HG02884 (cell line): ENCODE measurements at regions not wholly inside any gene's neighbourhood (a gene's known extent, or its start where the extent isn't known, plus 50 kb on each side); places are given as distances from the start of the nearest gene placed in this dataset.
"Not testable (repeated sequence)": the region's sequence is repeated elsewhere in the genome, so short reads cannot be mapped to it uniquely, and the experiment has no call there.

Source experiments
- ATAC-seq: cut with Tn5 transposase; IDR thresholded peaks from one replicate; pipeline ENCODE4 v1.9.1; 2021; ENCODE audit warnings: mild to moderate bottlenecking, moderate library complexity; ENCODE audit not compliant: unreplicated experiment

DNA sequence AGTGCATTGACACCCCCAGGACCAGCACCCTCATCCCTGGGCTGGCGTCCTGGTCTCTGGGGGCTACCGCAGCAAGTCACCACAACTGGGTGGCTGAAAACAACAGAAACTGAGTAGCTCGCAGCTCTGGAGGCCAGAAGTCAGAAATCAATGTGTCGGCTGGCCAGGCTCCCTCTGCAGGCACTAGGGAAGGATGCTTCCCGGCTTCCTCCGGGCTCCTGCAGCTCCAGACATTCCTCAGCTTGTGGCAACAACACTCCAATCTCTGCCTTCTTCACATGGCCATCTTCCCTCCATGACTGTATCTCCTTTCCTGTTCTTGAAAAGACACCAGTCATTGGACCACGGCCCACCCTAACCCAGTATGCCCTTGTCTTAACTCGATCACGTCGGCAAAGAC is 224.2 kb downstream of the NPHP4 start:
- no peak for ATAC-seq

DNA sequence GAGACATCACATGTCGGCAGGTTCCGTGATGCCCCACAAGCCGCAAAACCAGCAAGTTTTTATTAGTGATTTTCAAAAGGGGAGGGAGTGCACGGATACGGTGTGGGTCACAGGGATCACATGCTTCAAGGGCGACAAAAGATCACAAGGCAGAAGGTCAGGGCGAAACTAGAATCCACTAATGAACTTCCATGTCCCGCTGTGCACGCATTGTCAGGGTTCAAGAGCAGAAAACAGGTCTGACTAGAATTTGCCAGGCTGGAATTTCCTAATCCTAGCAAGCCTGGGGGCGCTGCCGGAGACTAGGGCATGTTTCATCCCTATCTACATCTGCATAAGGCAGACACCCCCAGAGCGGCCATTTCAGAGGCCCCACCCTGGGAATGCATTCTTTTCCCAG is 225.2 kb downstream of the NPHP4 start:
- not testable (repeated sequence) for ATAC-seq

GRCh38 chr1:5765997-5766913 is 226.0 kb downstream of the NPHP4 start:
- no peak for ATAC-seq

DNA sequence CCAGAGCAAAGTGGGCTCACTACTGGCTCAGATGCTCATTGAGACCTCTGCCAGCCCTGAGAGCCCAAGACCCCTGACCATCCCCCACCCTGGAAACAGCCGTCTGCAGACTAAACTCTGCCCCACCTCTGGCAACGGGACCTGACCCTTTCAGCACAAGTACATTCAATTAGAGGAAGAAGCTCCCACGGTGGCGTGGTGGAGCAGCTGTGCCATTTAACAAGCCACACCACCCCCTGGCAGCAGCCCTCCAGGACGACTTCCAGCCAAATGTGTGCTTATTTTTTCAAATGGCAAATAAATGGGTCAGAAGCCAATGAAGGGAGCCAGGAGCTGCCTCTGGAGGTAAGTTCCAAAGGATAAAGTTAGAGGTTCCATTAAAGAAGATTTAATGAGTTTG is 226.7 kb downstream of the NPHP4 start:
- ATAC-seq = no peak

DNA sequence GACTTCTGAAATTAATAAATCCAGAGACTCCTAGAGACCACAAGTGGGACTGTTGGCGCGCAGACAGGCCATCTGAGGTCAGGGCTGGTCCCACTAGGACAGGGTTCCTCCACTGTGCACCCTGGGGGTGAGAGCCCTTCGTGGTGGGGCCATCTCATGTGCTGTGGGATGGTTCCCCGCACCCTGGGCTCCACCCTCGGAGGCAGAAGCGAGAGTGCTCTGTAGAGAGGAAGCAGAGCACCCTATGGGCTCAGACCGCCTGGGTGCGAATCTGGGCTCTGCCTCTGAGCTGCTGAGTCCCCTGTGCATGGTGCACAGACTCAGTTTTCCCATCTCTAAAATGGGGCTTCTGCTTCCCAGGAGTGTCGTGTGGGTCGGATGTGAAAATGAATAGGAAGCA is 227.3 kb downstream of the NPHP4 start:
- ATAC-seq = no peak

- no peak for ATAC-seq
Observed at GRCh38 chr1:5764464-5764863, 227.8 kb downstream of the NPHP4 start.

GRCh38 chr1:5763696-5764370 is 228.4 kb downstream of the NPHP4 start:
- no peak for ATAC-seq

DNA sequence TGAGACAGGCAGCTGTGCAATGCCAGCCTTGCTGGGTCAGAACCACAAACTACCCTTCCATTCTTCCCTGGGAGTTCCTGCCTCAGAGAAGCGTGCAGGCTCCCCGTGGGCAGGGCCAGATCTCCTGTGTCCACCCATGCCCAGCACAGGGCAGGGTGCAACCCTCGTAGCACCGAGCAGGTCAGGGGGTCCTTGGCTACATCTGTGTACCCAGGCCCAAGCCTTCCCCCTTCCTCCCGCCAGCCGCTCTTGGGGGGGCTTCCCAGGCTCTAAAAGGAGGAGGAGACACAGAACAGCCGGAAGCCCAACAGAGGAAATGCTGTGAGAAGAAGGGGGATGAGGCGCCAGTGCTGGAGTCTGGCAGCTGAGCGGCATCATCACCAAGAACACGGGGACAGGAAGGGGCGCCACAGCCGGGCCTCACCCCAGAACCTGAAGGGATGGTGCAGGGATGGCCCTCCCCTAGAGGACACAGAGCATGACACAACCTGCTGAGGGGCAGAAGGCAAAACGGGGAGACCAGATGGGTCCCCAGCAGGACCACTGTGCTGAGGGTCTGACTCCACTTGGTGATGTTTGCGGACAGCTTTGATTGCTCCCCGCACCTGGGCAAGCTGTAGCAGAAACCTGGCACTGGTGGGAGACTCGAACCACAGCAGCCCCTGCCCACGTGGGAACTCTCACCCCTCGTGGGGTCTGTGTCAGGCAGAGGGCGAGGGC is 233.2 kb downstream of the NPHP4 start:
- ATAC-seq = no peak

GRCh38 chr1:5758000-5758858 is 234.0 kb downstream of the NPHP4 start:
- ATAC-seq = no peak

DNA sequence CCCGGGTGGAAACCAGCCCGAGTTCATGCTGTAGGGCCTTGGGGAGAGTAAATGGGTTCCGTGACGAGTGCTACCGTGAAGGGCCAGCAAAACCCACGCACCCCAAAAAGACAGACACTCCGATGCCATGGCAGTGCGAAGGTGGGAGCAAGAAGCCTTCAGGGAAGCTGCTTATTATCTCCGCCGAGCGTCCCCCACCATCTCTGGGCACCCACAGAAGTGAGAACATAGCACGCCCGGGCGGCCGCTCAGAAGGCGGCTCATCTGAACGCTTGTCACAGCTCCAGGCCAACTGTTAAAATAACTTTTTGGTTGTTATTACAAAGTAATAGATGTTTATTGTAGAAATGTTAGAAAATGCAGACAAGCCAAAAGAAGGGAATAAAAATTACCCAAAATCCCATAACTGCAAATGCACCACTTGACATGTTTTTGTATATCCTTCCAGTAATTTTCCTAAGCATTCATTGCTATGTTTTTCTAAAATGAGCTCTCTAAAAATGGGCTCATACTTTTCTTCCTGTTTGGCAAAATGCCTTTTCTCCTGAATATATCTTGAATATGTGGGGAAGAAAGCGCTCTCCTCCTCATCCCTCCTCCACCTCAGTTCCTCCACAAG is 234.9 kb downstream of the NPHP4 start:
- no peak for ATAC-seq

DNA sequence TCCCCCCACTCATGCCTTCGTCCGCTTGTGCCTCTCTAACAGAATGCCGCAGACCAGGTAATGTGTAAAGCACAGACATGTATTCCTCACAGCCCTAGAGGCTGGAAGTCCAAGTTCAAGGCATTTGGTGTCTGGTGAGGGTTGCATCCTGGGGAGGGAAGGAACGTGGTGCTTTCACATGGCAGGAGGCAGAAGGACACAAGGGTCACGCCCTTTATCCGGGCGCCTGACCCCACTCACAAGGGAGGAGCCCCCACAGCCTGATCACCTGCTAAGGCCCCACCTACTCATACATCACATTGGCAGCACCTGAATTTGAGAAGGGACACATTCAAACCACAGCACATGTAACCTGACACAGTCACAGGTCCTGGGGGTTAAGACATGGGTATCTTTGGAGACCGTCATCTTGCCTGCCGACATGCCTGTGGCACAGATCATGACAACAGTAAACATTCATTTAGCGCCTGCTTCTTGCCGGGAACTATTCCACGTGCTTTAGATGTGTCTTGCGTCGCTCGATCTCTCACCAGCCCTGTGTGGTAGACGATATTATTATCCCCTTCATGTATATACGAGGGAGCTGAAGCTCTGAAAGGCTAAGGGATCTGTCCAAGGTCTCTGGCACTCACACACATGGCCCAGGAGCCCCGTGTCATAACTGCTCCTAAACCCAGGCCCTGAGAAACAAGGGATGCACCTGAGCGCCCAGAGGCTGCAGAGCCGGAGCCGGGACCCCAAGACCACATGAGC is 235.6 kb downstream of the NPHP4 start:
- ATAC-seq = no peak

DNA sequence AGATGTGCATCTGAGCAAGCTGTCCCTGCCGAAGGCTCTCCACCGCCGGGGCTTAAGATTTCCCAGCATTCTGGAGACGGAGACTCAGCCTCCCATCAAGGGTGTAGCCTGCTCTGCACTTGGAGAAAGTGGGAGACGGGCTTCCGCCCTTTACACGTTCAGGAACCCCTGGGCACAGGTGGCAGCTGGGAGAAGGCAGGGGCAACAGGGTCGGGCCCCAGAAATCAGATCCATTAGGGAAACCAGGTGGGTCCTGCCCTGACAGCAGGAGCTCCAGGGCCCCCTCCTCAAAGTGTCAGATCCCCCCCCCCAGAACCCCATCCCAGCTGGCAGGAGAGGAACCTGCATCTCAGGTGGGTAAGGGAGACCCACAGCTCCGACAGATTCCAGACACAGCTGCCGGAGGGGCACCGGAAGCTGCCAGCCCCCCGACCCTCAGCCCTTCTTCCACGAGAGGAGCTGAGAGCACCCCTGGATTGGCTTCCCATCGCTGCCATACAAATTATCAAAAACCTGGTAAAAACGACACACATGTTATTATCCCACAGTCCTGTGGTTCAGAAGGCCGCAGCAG is 236.6 kb downstream of the NPHP4 start:
- ATAC-seq = no peak

DNA sequence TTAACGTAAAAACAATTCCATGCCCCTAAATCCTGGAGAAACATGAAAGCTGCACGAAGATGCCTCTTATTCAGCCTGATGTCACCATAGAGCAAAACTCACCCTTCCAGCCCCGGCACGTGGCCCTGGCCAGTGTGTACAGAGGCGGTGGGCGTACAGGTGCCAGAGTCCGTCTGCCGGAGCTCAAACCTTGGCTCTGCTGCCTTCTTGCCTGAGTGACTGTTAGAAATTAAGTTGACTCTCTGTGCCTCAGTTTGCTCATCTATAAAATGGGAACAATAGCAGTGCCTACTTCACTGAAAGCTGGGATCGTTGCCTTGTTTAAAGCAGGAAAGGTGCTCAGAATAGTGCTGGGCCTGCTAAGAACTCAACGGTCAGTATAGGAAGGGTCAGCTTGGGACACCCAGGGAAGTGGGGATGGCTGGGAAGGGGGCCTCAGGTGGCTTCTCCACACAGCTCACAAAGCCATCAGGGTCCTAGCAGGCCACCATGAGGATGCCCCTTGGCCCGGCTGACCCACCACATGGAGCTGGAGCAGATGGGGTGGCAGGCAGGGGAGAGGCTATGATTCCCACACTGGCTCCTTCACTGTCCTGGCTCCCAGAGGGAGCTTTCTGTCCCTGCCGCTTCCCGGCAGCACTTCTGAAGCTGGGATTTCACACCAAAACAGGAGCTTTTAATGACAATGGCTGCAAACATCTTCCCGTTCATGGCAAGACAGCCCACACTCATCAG is 237.2 kb downstream of the NPHP4 start:
- no peak for ATAC-seq

- ATAC-seq = no peak
Observed at GRCh38 chr1:5753549-5754421, 238.4 kb downstream of the NPHP4 start.

- ATAC-seq = no peak
Observed at GRCh38 chr1:5752746-5753548, 239.3 kb downstream of the NPHP4 start.

DNA sequence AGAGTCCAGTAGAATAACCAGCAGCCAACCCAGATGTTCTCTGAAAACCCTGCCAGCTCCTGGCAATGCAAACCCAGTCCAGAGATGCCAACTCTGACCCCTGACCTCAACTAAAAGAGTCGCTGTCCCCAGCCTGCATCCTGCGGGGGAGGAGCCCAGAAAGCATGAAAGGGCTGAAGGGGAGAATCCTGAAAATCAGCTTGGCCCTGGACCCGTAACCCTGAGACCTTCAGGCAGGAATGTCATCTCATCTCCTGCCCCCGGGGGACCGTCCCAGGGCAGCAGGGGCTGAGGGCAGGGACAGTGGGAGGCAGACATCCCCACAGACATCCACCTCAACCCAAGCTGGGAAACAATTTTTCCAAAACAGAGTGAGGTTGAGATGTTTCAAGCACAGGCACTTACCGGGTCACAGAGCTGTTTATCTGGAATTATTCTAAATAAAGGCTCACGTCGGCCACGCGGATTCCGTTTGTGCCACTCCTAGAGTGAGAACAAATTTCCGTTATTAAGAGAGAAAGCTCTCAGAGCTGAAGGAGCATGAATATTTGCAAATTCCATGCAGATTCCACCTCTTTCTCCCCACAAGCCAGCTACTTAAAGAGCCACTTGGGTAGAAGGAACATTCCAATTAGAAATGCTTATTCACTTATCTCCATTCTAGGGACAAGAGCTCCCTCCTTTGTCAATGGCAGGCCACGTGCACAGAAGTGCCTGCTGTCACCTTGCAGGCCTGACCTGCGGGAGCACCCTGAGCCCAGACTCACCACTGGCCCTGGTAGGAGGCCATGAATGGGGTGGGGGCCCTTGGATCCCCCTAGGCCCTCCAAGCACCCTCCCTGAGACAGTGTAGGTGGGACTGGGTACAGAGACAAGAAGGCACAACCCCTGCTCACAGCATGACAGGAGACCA is 240.1 kb downstream of the NPHP4 start:
- ATAC-seq = no peak
